SK-N-SH (cell line): ENCODE measurements at regions not wholly inside any gene's neighbourhood (a gene's known extent, or its start where the extent isn't known, plus 50 kb on each side); places are given as distances from the start of the nearest gene placed in this dataset.
A peak's percentile ranks its signal among the peaks of the same experiment; 100 is the strongest.

ENCODE experiments used
- CTCF ChIA-PET: fragments of 300-600, 350-600 bp; formaldehyde crosslinking; extraction: SDS; loops from one replicate; lab custom pipeline; 2021; lab: Yijun Ruan, JAX
- POLR2A ChIA-PET: fragments of 350-600 bp; sonication (Branson Sonifier 250); formaldehyde crosslinking; extraction: SDS; loops from one replicate; lab custom pipeline; 2020; ENCODE audit warnings: antibody characterized with exemption, inconsistent platforms; lab: Yijun Ruan, JAX
- DNase-seq: peaks from one replicate; pipeline ENCODE4 v3.0.0; 2012
- H2AFZ ChIP-seq: fragments of 200-600 bp; sonication (generic); 2 replicates; pipeline ENCODE4 v1.8.1; 2016; ENCODE audit warnings: antibody characterized with exemption, mild to moderate bottlenecking, low read depth
- H3F3A ChIP-seq: fragments of 200-600 bp; sonication (generic); replicated peaks from 2 replicates; pipeline ENCODE3; 2016; ENCODE audit warnings: antibody characterized with exemption, mild to moderate bottlenecking; ENCODE audit not compliant: insufficient read depth
- H3K27ac ChIP-seq, 2 experiments: fragments of 200-500 bp in 1 of 2; fragments of 200-600 bp in 1 of 2; sonication (Bioruptor generic) in 1 of 2; sonication (generic), shearing (Covaris generic) in 1 of 2; 2 replicates each; pipeline versions ENCODE4 v1.5.1 to v1.6.1; 2014 to 2016; ENCODE audit warnings: low read depth in 2 of 2, inconsistent platforms in 1 of 2, low read length in 1 of 2, mild to moderate bottlenecking in 1 of 2, mixed read lengths in 1 of 2
- H3K27me3 ChIP-seq: fragments of 200-600 bp; sonication (generic), shearing (Covaris generic); 2 replicates; pipeline ENCODE4 v1.6.1; 2016; ENCODE audit warnings: mixed run types; ENCODE audit not compliant: insufficient read depth
- H3K36me3 ChIP-seq, 2 experiments: fragments of 200-500 bp in 1 of 2; fragments of 200-600 bp in 1 of 2; sonication (Bioruptor generic) in 1 of 2; sonication (generic) in 1 of 2; replicated peaks in 1 of 2; 2 replicates each; pipeline versions ENCODE3 to v1.5.1; 2014 to 2016; ENCODE audit warnings: low read length in 1 of 2, mild to moderate bottlenecking in 1 of 2; ENCODE audit not compliant: insufficient read depth in 2 of 2, control insufficient read depth in 1 of 2
- H3K4me1 ChIP-seq, 2 experiments: fragments of 200-500 bp in 1 of 2; fragments of 200-600 bp in 1 of 2; sonication (Bioruptor generic) in 1 of 2; sonication (generic), shearing (Covaris generic) in 1 of 2; 2 replicates each; pipeline versions ENCODE4 v1.5.1 to v1.6.1; 2014 to 2016; ENCODE audit warnings: low read depth in 1 of 2, low read length in 1 of 2, mixed run types in 1 of 2; ENCODE audit not compliant: insufficient read depth in 2 of 2, control insufficient read depth in 1 of 2
- H3K4me2 ChIP-seq: fragments of 200-600 bp; sonication (generic), shearing (Covaris generic); 2 replicates; pipeline ENCODE4 v1.6.1; 2017; ENCODE audit warnings: mixed run types
- H3K4me3 ChIP-seq, 2 experiments: fragments of 200-500 bp in 1 of 2; fragments of 200-600 bp in 1 of 2; sonication (Bioruptor generic) in 1 of 2; sonication (generic), shearing (Covaris generic) in 1 of 2; 2 replicates each; pipeline versions ENCODE4 v1.5.1 to v1.8.1; 2014 to 2016; ENCODE audit warnings: low read depth in 2 of 2, inconsistent platforms in 1 of 2, low read length in 1 of 2, mild to moderate bottlenecking in 1 of 2, mixed read lengths in 1 of 2, moderate library complexity in 1 of 2
- H3K79me2 ChIP-seq: fragments of 200-600 bp; sonication (generic); 2 replicates; pipeline ENCODE4 v1.8.1; 2017; ENCODE audit warnings: mild to moderate bottlenecking; ENCODE audit not compliant: insufficient read depth
- H3K9ac ChIP-seq: fragments of 200-600 bp; sonication (generic); 2 replicates; pipeline ENCODE4 v1.6.1; 2017; ENCODE audit warnings: mixed run types
- H3K9me2 ChIP-seq: fragments of 200-600 bp; sonication (generic); 2 replicates; pipeline ENCODE4 v1.6.1; 2017; ENCODE audit warnings: mixed run types
- H3K9me3 ChIP-seq: fragments of 200-600 bp; sonication (generic); 2 replicates; pipeline ENCODE4 v1.6.1; 2017; ENCODE audit warnings: mixed run types, mild to moderate bottlenecking, moderate library complexity
- H4K20me1 ChIP-seq: fragments of 200-600 bp; sonication (generic); 2 replicates; pipeline ENCODE4 v1.6.1; 2017; ENCODE audit warnings: mild to moderate bottlenecking, mixed run types; ENCODE audit not compliant: insufficient read depth
- ELF1 ChIP-seq: IDR thresholded peaks from 2 replicates; pipeline ENCODE4 v1.4.0; 2012
- FOSL2 ChIP-seq: IDR thresholded peaks from 2 replicates; pipeline ENCODE4 v1.4.0; 2012; ENCODE audit warnings: low read depth, mild to moderate bottlenecking, moderate library complexity, borderline replicate concordance
- FOXM1 ChIP-seq: IDR thresholded peaks from 2 replicates; pipeline ENCODE4 v1.4.0; 2012; ENCODE audit warnings: low read depth, mild to moderate bottlenecking
- JUND ChIP-seq: IDR thresholded peaks from 2 replicates; pipeline ENCODE4 v1.4.0; 2012
- MEF2A ChIP-seq: IDR thresholded peaks from 2 replicates; pipeline ENCODE4 v1.4.0; 2012; ENCODE audit warnings: low read depth, borderline replicate concordance
- MXI1 ChIP-seq: IDR thresholded peaks from 2 replicates; pipeline ENCODE4 v1.6.1; 2012; ENCODE audit warnings: mild to moderate bottlenecking, low read depth, low read length, improper control_type of control experiment
- NFIC ChIP-seq: IDR thresholded peaks from 2 replicates; pipeline ENCODE4 v1.4.0; 2012; ENCODE audit warnings: borderline replicate concordance
- NRF1 ChIP-seq: IDR thresholded peaks from 2 replicates; pipeline ENCODE4 v1.6.1; 2012; ENCODE audit warnings: low read depth, mild to moderate bottlenecking, low read length
- RCOR1 ChIP-seq: fragments of 150-350 bp; IDR thresholded peaks from 2 replicates; pipeline ENCODE4 v1.6.1; 2017; ENCODE audit warnings: antibody characterized with exemption, low read length
- RXRA ChIP-seq: IDR thresholded peaks from 2 replicates; pipeline ENCODE4 v1.4.0; 2012; ENCODE audit warnings: low read depth, mild to moderate bottlenecking, borderline replicate concordance
- SMC3 ChIP-seq: IDR thresholded peaks from 2 replicates; pipeline ENCODE4 v1.6.1; 2012; ENCODE audit warnings: low read depth, low read length, improper control_type of control experiment
- TCF12 ChIP-seq: IDR thresholded peaks from 2 replicates; pipeline ENCODE4 v1.4.0; 2012
- TEAD4 ChIP-seq: IDR thresholded peaks from 2 replicates; pipeline ENCODE4 v1.4.0; 2012; ENCODE audit warnings: mild to moderate bottlenecking, borderline replicate concordance; ENCODE audit not compliant: insufficient read depth
- TF ChIP-seq, protein P1 (sequence below): IDR thresholded peaks from 2 replicates; pipeline ENCODE4; 2012
- TF ChIP-seq, protein P2 (sequence below): IDR thresholded peaks from 2 replicates; pipeline ENCODE4 v1.4.0; 2012; ENCODE audit warnings: low read depth
- TF ChIP-seq, protein P3 (sequence below): fragments of 200-600 bp; sonication (generic); IDR thresholded peaks from 2 replicates; pipeline ENCODE4 v1.6.1; 2017; ENCODE audit warnings: antibody characterized with exemption, mild to moderate bottlenecking, moderate library complexity
- TF ChIP-seq, protein P4 (sequence below): IDR thresholded peaks from 2 replicates; pipeline ENCODE4 v1.6.1; 2012; ENCODE audit warnings: mild to moderate bottlenecking, low read depth, low read length, moderate library complexity
- TF ChIP-seq, protein P5 (sequence below): IDR thresholded peaks from 2 replicates; pipeline ENCODE4 v1.4.0; 2012; ENCODE audit warnings: low read depth, borderline replicate concordance
- TF ChIP-seq, protein P6 (sequence below): IDR thresholded peaks from 2 replicates; pipeline ENCODE4 v1.4.0; 2012; ENCODE audit warnings: low read depth, borderline replicate concordance

DNA sequence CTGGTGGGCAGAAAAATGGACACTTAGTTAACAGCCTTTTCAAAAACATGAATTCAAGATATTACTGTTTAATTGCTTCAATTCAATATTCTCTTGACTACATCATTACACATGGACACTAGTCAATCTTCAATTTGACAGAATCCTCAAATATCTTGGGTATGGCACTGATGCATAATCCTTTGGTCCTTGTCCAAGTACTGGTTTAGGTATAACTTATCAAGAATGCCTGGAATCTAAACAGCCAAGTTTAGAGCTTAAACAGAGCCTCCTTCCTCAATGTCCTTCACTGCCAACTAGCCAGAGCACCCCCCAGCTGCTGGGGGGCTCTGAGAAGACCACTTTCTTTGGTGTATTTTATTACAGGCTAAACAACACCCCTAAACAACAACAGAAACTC lies 61.6 kb upstream of the ERCC6L2 start:
- ChIA-PET CTCF (no interaction called here), POLR2A (interaction anchor here (0.6 kb wide), 1 partner anchor 234 kb away, joined by 3 read pairs; no protein-coding TSS in a partner anchor)
- H3K9me2 ChIP-seq: no peaks in the 10 kb centered on the region
- no peaks in the 10 kb centered on the region for H4K20me1 ChIP-seq
- H3K79me2 ChIP-seq: no peaks in the 10 kb centered on the region
- H3K4me2 ChIP-seq: no peak overlapping the region
- H3K27me3 ChIP-seq: no peaks in the 10 kb centered on the region
- no peaks in the 10 kb centered on the region for H3K36me3 ChIP-seq
- DNase-seq: no peak
- no peak overlapping the region for H2AFZ ChIP-seq
- no peak for TF ChIP-seq ELF1
- TF ChIP-seq, protein P1, sequence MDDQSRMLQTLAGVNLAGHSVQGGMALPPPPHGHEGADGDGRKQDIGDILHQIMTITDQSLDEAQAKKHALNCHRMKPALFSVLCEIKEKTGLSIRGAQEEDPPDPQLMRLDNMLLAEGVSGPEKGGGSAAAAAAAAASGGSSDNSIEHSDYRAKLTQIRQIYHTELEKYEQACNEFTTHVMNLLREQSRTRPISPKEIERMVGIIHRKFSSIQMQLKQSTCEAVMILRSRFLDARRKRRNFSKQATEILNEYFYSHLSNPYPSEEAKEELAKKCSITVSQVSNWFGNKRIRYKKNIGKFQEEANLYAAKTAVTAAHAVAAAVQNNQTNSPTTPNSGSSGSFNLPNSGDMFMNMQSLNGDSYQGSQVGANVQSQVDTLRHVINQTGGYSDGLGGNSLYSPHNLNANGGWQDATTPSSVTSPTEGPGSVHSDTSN: peak; percentile 39; the same call in 1 of the 2 replicates
- no peak for TF ChIP-seq JUND
- no peak for TF ChIP-seq RXRA
- no peak for TF ChIP-seq FOSL2
- peak; percentile 30; the same call in 1 of the 2 replicates for TF ChIP-seq TCF12
- TF ChIP-seq, protein P2, sequence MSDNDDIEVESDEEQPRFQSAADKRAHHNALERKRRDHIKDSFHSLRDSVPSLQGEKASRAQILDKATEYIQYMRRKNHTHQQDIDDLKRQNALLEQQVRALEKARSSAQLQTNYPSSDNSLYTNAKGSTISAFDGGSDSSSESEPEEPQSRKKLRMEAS: no peak
- no peak for TF ChIP-seq TEAD4
- H3K4me1 ChIP-seq: peaks cover 0 to 8% of the 10 kb centered on the region in 2 experiments; a peak in 1 of 4 replicates
- H3K4me3 ChIP-seq: no peak overlapping the region
- H3K9ac ChIP-seq: no peak overlapping the region
- H3F3A ChIP-seq: no peaks in the 10 kb centered on the region
- H3K9me3 ChIP-seq: no peaks in the 10 kb centered on the region
- no peak overlapping the region for H3K27ac ChIP-seq

DNA sequence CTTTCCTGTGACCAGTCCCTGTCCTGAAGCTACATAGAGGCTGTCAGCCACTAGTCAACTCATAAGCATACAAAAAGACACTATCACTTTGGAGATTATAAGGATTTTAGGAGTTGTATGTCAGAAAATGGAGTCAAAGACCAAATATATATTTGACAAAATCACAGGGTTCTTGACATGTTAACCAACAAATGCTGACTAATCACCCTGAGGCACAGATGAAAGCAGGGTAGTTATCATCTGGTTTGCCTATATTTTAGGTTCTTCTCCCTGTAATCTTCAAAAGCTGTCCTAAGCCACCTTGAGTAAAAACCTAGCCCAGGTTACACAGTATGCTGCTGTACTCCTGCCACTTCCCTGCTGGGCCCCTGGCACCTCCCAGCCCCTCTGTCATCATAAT lies 64.7 kb upstream of the ERCC6L2 start:
- DNase-seq: no peak
- Histone ChIP-seq H3K27me3 (no peaks in the 10 kb centered on the region), H3K9me3 (no peaks in the 10 kb centered on the region), H3F3A (no peaks in the 10 kb centered on the region), H3K4me1 (peaks cover 0 to 7% of the 10 kb centered on the region in 2 experiments; a peak in 1 of 4 replicates), H4K20me1 (no peaks in the 10 kb centered on the region), H3K9me2 (no peaks in the 10 kb centered on the region), H2AFZ (no peak overlapping the region), H3K27ac (no peak overlapping the region), H3K4me2 (no peak overlapping the region), H3K9ac (no peak overlapping the region), H3K4me3 (no peak overlapping the region), H3K36me3 (no peaks in the 10 kb centered on the region), H3K79me2 (no peaks in the 10 kb centered on the region)
- TF ChIP-seq SMC3 (no peak), FOXM1 (no peak), NFIC (no peak), RCOR1 (no peak), JUND (no peak), MXI1 (no peak), NRF1 (no peak), MEF2A (no peak)
- TF ChIP-seq, protein P3, sequence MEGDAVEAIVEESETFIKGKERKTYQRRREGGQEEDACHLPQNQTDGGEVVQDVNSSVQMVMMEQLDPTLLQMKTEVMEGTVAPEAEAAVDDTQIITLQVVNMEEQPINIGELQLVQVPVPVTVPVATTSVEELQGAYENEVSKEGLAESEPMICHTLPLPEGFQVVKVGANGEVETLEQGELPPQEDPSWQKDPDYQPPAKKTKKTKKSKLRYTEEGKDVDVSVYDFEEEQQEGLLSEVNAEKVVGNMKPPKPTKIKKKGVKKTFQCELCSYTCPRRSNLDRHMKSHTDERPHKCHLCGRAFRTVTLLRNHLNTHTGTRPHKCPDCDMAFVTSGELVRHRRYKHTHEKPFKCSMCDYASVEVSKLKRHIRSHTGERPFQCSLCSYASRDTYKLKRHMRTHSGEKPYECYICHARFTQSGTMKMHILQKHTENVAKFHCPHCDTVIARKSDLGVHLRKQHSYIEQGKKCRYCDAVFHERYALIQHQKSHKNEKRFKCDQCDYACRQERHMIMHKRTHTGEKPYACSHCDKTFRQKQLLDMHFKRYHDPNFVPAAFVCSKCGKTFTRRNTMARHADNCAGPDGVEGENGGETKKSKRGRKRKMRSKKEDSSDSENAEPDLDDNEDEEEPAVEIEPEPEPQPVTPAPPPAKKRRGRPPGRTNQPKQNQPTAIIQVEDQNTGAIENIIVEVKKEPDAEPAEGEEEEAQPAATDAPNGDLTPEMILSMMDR: no peak
- TF ChIP-seq, protein P4, sequence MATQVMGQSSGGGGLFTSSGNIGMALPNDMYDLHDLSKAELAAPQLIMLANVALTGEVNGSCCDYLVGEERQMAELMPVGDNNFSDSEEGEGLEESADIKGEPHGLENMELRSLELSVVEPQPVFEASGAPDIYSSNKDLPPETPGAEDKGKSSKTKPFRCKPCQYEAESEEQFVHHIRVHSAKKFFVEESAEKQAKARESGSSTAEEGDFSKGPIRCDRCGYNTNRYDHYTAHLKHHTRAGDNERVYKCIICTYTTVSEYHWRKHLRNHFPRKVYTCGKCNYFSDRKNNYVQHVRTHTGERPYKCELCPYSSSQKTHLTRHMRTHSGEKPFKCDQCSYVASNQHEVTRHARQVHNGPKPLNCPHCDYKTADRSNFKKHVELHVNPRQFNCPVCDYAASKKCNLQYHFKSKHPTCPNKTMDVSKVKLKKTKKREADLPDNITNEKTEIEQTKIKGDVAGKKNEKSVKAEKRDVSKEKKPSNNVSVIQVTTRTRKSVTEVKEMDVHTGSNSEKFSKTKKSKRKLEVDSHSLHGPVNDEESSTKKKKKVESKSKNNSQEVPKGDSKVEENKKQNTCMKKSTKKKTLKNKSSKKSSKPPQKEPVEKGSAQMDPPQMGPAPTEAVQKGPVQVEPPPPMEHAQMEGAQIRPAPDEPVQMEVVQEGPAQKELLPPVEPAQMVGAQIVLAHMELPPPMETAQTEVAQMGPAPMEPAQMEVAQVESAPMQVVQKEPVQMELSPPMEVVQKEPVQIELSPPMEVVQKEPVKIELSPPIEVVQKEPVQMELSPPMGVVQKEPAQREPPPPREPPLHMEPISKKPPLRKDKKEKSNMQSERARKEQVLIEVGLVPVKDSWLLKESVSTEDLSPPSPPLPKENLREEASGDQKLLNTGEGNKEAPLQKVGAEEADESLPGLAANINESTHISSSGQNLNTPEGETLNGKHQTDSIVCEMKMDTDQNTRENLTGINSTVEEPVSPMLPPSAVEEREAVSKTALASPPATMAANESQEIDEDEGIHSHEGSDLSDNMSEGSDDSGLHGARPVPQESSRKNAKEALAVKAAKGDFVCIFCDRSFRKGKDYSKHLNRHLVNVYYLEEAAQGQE: no peak
- TF ChIP-seq, protein P5, sequence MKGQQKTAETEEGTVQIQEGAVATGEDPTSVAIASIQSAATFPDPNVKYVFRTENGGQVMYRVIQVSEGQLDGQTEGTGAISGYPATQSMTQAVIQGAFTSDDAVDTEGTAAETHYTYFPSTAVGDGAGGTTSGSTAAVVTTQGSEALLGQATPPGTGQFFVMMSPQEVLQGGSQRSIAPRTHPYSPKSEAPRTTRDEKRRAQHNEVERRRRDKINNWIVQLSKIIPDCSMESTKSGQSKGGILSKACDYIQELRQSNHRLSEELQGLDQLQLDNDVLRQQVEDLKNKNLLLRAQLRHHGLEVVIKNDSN: no peak
- TF ChIP-seq, protein P1: no peak
- TF ChIP-seq, protein P6, sequence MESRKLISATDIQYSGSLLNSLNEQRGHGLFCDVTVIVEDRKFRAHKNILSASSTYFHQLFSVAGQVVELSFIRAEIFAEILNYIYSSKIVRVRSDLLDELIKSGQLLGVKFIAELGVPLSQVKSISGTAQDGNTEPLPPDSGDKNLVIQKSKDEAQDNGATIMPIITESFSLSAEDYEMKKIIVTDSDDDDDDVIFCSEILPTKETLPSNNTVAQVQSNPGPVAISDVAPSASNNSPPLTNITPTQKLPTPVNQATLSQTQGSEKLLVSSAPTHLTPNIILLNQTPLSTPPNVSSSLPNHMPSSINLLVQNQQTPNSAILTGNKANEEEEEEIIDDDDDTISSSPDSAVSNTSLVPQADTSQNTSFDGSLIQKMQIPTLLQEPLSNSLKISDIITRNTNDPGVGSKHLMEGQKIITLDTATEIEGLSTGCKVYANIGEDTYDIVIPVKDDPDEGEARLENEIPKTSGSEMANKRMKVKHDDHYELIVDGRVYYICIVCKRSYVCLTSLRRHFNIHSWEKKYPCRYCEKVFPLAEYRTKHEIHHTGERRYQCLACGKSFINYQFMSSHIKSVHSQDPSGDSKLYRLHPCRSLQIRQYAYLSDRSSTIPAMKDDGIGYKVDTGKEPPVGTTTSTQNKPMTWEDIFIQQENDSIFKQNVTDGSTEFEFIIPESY: no peak
- ChIA-PET POLR2A (no interaction called here), CTCF (no interaction called here)
